ENCODE measurements at regions not wholly inside any gene's neighbourhood (a gene's known extent, or its start where the extent isn't known, plus 50 kb on each side); places are given as distances from the start of the nearest gene placed in this dataset.

- intact Hi-C loops (cut with DNase I), result loop anchor here (5.0 kb wide), 1 partner anchor 174 kb away; no protein-coding TSS in a partner anchor
- DNase-seq (no peak), ATAC-seq (peak in 1 of 4 donors; percentile 10)
- Histone ChIP-seq H3K27ac (peak overlapping the region in 1 of 3 donors; percentile 43), H3K9me3 (no peaks in the 10 kb centered on the region), H3K4me3 (no peak overlapping the region), H3K36me3 (no peaks in the 10 kb centered on the region), H3K27me3 (no peaks in the 10 kb centered on the region), H3K4me1 (peaks cover 0 to 8% (median 0%) of the 10 kb centered on the region in 4 donors)
- WGBS (ENCODE audit: insufficient coverage, low coverage, low lambda C conversion rate, missing lambda C conversion rate), result 50% methylated on average over 3 of the region's 3 CpGs
- no peak for TF ChIP-seq POLR2A (IDR thresholded peaks at IDR 0.05)
These were observed 58.6 kb upstream of the RNF144B start for GRCh38 chr6:18328540-18328939.

DNA sequence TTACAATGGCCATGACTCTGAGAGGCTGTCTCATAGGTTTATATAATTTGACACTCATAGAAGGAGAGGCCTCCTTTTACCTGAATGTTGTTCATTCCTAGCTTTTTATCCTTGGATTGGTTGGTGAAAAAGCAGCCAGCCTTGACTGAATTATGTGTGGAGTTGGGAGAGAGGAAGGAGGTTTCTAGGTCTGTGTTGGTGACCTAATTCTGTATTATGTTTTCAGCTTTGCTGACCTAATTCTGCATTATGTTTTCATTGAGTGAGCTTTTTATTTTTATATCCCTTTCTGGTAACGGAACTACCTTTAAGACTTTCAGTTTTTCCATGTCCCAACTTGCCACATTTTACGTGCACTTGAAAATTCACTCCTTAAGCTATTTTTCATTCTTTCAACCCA lies 59.1 kb upstream of the RNF144B start:
- no peak for ATAC-seq
- 89% methylated on average over 2 of the region's 2 CpGs for WGBS (ENCODE audit: insufficient coverage, low coverage, low lambda C conversion rate, missing lambda C conversion rate)
- H3K4me1 ChIP-seq, result peaks cover 0 to 8% (median 0%) of the 10 kb centered on the region in 4 donors
- DNase-seq, result no peak
- intact Hi-C loops (cut with DNase I), result loop anchor here (5.0 kb wide), 1 partner anchor 174 kb away; no protein-coding TSS in a partner anchor
- no peaks in the 10 kb centered on the region for H3K9me3 ChIP-seq
- TF ChIP-seq CTCF (IDR thresholded peaks at IDR 0.05) (no peak), POLR2A (IDR thresholded peaks at IDR 0.05) (no peak)
- no peaks in the 10 kb centered on the region for H3K36me3 ChIP-seq
- H3K27me3 ChIP-seq, result no peaks in the 10 kb centered on the region
- H3K4me3 ChIP-seq, result no peak overlapping the region
- H3K27ac ChIP-seq, result peak overlapping the region in 1 of 3 donors; percentile 43

DNA sequence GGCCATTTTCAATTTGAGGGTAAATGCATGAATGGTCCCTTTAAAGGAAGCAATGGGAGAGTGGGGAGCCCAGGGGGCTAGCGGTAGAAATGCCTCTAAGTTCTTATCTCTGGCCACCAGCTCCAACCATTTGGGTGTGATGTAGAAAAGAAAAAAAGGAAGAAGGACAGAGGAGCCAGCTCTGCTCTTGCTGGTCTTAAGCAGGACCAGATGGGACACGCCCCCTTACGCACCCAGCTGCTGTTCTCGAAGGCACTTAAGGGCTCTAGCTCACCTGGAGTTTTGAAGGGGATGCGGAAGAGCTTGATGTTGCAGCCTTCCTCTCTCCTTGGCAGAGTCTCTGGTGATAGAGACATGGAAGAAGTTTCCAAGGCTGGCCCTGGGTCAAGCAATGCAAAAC lies 59.5 kb upstream of the RNF144B start:
- Histone ChIP-seq H3K27ac (peak overlapping the region in 1 of 3 donors; percentile 43), H3K4me1 (peaks cover 0 to 8% (median 0%) of the 10 kb centered on the region in 4 donors), H3K9me3 (no peaks in the 10 kb centered on the region), H3K27me3 (no peaks in the 10 kb centered on the region), H3K4me3 (no peak overlapping the region), H3K36me3 (no peaks in the 10 kb centered on the region)
- intact Hi-C loops (cut with DNase I), result loop anchor here (5.0 kb wide), 1 partner anchor 175 kb away; no protein-coding TSS in a partner anchor
- WGBS (ENCODE audit: insufficient coverage, low coverage, low lambda C conversion rate, missing lambda C conversion rate), result 74% methylated on average over 5 of the region's 5 CpGs
- DNase-seq, result peak in 1 of 3 donors; percentile 54
- ATAC-seq, result peak in 3 of 4 donors; percentile 13 to 27 (median 25)
- TF ChIP-seq POLR2A (IDR thresholded peaks at IDR 0.05) (peak; percentile 22), CTCF (IDR thresholded peaks at IDR 0.05) (no peak)

GRCh38 chr6:18326980-18327379 lies 60.2 kb upstream of the RNF144B start:
- H3K27ac ChIP-seq, result no peak overlapping the region
- WGBS (ENCODE audit: insufficient coverage, low coverage, low lambda C conversion rate, missing lambda C conversion rate), result 11% methylated on average over 3 of the region's 6 CpGs

More at GRCh38 chr6:18326980-18327379, 60.2 kb upstream of the RNF144B start:
- DNase-seq, result peak in 1 of 3 donors; percentile 44
- ATAC-seq, result peak; percentile 25 to 65 (median 34)
- H3K4me3 ChIP-seq, result no peak overlapping the region
- H3K9me3 ChIP-seq, result no peaks in the 10 kb centered on the region
- H3K27me3 ChIP-seq, result no peaks in the 10 kb centered on the region
- H3K36me3 ChIP-seq, result no peaks in the 10 kb centered on the region
- TF ChIP-seq CTCF (IDR thresholded peaks at IDR 0.05) (no peak), POLR2A (IDR thresholded peaks at IDR 0.05) (no peak)
- peaks cover 0 to 8% (median 0%) of the 10 kb centered on the region in 4 donors for H3K4me1 ChIP-seq
- intact Hi-C loops (cut with DNase I), result loop anchor here (5.0 kb wide), 1 partner anchor 175 kb away; no protein-coding TSS in a partner anchor

Data from right lobe of liver (tissue), 6 donors.